Medulla oblongata (tissue), 1 donor: ENCODE measurements at regions not wholly inside any gene's neighbourhood (a gene's known extent, or its start where the extent isn't known, plus 50 kb on each side); places are given as distances from the start of the nearest gene placed in this dataset.

Experiments used
- DNase-seq: peaks from one replicate; pipeline ENCODE4 v3.0.0-alpha.2; 2015; ENCODE audit errors: extremely low spot score

DNA sequence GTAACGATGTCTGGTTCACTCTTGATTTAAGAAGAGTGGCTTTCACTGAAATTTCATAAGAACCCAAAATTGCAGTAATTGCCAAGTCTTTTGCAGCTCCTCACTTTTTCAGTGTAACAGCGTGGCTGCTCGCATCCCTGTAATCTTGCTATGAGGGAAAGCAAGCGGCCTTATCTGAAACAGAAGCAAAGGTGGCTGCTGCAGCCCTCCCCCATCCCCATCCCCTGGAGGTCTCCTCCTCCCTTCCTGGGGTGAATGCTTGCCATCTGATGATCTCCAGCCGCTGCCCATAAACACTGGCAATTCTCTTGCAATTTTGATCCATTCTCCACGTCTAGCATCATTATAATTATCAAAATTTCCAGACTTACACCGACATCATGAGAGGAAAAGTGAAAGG lies 182.5 kb upstream of the ASIC2 start:
- DNase-seq: no peak

DNA sequence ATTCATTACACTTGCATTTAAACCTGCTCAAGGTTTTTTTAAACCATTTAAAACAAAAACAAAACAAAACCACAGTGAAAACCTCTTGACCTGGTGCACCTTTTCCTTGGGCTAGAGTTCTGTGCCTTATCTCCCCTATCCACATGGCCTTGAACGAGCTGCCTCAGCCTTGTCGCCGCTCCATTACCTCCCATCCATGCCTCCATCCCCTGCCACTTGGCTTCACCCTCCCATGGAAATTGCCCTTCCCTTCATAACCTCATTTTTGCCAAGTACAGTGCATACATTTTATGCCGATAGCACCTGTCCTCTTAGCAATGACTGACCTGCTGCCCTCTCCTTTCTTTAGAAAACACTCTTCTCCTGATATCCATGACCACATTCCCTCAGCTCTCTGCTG lies 188.6 kb upstream of the ASIC2 start:
- no peak for DNase-seq

DNA sequence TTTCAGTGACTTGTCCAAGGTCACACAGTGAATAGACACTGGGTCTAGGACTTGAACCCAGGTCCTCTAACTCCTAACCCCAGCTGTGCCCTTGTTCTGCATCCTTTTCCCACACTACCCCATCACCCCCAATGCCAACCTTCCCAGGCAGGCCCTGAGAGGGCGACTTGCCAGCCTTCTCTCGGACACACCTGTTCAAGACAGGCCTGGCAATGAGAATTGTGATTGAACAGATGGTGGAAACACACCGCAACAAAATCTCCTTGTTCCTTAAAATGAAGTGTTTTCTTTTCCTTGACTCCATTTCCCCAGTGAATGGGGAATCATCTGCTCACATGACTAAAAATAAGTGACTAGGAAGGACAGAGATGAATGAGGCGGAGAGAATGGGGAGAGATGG lies 189.5 kb upstream of the ASIC2 start:
- no peak for DNase-seq

DNA sequence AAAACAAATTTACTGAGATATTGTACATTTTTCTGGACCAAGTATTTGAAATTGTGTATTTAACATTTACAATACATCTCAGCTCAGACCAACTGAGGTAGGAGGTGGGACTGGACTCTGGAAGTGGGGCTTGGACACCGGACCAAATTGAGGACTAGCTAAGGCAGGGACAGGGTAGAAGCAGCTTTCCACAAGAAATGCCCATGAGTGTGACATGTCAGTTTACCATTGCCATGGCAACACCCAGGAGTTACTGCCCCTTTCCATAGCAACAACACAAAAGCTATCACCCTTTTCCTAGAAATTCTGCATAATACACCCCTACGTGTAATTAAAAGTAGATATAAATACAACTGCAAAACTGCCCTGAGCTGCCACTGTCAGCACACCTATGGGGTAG lies 191.5 kb upstream of the ASIC2 start:
- no peak for DNase-seq

DNA sequence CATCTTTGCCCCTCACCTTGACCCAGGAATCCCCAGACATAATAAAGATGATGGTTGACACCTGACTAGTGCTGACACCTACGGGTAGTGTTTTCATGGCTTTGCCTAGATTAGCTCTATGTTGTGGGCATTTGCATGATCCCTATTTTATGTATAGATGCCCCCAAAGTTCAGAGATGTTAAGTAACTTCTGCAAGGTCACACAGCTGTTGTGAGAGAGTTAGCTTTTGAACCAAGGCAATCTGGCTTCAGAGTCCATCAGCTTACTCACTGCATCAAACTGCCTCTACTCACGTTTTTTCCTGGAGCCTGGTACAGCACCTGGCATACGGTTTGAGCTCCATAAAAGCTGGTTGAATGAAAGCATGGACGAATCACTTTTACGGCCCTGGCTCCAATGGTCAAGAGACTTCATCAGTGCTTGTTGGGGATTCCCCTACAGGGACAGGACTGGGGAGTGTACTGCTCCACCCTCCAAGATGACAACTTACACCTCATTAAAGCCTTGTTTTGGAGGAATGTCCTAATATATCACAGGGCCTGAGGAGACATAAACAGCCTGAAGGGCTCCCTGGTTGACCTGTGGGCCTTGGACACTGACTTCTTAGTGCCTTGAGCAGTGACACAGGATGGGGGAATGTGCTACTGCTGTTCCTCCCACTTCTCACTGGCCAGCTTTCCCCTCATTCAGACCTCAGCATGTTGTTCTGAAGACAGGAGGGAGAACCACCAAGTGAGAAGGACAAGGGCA lies 193.2 kb upstream of the ASIC2 start:
- no peak for DNase-seq

DNA sequence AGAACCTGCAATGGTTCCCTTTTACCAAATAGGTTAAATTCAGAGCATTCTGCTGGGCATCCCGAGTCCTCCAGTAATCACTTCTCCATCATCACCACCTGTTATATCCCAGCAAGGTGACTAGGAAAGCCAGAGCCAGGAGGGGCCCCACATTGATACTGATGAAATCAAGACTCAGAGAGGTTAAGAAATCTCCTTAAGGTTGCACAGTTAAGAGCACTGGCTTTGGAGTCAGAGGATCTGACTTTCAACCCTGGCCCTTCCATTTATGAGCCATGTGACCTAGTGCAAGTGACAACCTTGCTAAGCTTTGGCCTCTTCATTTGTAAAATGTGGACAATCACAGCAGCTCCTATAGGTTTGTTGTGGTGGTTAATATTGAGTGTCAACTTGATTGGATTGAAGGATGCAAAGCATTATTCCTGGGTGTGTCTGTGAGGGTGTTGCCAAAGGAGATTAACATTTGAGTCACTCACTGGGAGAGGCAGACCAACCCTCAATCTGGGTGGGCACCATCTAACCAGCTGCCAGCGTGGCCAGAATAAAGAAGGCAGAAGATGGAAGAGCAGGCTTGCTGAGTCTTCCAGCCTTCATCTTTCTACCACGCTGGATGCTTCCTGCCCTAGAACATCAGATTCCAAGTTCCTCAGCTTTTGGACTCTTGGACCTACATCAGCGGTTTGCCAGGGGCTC lies 194.2 kb upstream of the ASIC2 start:
- DNase-seq: no peak

DNA sequence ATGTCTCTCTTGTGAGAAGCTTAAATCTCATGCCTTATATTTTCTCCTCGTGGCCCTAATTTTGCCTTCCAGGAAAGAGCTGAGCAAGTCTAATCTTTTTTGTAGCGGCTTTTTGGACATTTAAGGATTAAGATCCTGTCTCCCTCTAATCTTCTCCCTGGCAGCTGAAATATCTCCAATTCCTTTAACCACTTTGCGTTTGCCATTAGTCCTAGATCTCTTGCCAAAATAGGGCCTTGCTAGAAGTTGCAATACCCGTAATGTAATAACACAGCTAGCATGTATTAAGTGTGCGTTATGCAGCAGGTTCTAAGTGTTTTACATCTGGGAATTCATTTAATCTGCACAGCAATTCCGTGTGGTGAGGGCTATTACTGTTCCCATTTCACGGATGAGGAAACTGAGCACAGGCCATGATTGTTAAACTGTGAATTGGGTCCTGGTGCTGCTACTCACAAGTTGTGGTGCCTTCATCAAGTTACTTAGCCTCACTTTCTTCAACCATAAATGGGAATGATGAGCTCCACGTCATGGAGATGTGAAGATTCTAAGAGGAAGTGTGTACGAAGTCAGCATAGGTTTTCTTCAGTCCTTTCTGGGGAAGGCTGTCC lies 198.9 kb upstream of the ASIC2 start:
- no peak for DNase-seq

DNA sequence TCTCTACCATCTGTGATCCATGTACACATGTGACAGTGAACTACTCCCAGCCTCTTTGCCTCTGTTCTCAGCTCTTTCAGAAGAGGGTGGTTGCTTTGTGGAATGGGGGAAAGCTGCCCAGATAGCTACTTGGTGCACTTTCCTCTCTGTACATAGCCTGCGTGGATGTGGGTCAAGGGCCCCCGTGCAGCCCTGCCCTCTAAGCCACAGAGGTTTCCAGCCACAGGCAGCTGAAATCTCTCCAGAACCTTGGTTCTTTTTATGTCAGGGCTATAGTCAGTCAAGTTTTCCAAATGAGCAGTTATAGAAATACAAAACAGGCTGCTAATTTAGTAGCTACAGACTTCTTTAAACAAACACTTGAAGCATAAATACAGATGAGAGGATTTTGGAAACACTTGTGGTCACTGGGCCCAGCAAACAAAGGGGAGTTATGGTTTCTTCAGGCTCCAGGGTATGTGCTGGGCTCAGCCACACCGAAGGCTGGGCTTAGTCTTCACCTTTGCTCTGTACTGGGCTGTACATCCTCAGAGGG lies 199.7 kb upstream of the ASIC2 start:
- no peak for DNase-seq

DNA sequence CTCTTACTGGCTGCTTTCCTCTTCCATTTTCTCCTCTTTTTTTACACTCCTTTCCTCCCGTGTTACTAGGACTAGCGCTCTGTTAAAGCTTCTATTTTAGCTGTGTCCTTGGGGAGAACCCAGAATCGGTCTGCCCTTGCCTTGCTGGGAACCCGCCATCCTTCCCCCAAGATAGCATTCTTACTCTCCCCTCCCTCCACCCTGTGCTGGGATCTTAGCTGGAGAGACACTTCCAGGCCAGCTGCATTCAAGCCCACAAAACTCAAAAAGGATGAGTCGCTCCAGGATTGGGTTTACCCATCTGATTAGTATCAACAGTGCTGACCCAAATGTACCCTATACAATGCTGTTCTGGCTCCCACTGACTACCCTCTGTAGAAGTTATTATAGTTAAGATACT lies 200.5 kb upstream of the ASIC2 start:
- no peak for DNase-seq

DNA sequence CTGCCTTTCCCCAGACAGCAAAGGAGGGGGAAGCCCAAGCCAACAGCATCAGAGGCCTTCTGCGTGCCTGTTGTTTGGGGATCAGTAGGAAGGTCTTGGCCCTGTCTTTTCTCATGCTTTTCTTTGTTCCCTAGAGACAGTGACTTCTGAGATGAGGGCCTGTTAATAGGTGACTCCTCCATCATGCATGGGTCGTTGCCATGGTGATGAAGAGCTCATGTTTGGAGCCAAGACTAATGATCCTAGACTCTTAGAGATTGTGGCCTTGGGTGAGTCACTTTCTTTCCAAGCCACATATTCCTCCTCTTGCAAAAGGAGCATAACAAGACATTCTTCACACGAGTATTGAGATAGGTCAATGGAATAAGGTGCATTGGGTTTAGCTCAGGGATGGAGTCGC lies 201.1 kb upstream of the ASIC2 start:
- DNase-seq: no peak

DNA sequence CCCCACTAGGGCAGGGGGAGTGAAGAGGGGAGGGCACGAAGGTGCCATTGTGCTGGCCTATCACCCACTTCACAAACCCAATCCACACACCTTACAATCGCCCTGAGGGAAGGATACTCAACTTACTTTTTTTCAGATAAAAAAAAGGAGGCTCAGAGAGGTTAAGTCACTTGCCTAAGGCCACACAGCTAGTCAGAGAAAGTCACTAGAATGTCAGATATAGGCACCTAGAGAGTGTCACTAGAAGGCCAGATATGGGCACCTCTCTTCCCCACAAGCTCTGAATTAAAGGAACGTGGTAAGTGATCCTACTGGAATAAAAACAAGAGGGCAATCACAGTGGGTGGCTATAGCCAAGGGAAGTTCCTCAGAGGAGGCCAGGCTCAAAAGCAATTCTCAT lies 204.5 kb upstream of the ASIC2 start:
- no peak for DNase-seq

DNA sequence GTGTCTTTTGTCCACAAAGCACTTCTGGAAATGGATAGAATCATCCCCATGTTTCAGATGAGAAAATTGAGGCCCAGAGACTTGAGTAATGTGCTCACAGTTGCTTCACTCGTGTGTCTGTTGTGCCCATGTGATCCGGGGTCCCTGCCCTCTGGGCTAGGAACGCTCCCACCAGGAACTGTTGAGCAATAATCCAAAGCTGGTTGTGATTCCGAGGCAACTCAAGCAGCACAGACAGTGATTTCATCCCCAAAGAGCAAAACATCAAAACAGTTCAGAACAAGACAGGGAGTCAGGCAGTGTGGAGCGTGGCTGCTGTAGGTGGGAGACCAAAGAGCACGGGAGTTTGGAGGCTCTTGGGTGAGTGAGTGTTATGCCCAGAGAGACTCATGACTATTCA lies 205.0 kb upstream of the ASIC2 start:
- no peak for DNase-seq

DNA sequence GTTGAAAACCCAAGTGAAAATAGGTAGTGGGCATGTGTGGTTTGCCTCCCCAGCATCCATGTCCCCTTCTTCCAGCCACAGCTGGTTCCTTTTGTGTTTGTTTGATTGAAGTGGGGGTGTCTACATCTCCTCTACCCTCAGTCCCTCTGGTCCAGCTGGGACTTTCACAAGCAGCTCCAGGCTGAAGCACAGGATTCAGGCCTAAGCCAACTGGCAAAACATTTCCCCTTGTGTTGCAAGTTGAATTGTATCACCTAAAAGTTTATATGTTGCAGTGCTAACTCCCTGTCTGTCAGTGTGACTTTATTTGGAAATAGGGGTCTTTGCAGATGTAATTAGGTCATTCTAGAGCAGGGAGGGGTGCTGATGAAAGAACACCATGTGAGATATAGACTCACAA lies 205.9 kb upstream of the ASIC2 start:
- DNase-seq: no peak

DNA sequence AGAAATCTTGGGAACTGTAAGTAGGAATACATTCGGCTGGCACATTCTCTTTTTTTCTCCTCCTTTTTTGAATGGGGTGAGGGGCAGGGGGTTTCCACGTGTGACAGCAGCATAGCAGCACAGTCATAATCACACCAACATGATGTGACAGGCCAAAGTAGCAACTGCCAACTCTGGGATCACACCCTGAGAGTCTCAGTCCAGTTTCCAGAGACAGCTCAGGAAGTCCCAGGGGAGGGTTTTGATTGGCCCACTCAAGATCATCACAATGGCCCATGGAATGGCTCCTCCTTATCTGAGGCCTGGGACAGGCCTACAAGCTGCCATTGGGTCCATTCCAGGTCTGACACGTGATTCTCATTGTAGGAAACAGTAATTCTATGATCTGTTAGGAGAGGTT lies 207.1 kb upstream of the ASIC2 start:
- DNase-seq: no peak

DNA sequence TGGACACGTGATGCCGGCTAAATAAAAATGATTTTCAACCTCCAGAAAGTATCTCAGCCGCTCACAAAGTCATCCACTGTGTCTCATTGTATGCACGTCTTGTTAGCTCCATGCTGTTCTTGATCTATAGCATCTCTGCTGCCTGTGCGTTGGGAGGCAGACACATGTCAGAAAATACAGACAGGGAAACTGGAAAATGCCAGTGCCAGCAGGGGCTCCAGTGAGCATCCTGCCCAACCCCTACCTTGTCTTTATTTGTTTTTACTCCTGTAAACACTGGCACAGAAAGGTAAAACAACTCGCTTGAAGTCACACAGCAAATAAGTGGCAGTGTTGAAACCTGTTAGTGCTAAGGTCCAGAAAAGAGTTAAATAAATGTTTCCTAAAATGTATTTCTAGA lies 208.1 kb upstream of the ASIC2 start:
- DNase-seq: no peak

DNA sequence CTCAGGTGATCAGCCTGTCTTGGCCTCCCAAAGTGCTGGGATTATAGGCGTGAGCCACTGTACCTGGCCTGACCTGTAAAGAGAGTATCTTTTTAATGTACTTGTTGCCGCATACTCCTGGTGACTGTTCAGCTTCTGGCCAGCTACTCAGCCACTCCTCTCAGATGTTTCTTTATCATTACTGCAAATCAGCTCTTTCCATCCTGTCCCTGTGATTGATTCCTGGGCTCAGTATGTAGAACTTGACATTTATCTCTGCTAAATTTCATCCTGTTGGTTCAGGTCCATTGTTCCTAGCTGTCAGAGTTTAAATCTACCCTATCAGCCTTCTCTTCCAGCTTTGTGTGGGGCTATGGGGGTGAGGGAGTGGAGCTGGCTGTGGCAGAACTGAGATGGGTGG lies 211.5 kb upstream of the ASIC2 start:
- DNase-seq: no peak

DNA sequence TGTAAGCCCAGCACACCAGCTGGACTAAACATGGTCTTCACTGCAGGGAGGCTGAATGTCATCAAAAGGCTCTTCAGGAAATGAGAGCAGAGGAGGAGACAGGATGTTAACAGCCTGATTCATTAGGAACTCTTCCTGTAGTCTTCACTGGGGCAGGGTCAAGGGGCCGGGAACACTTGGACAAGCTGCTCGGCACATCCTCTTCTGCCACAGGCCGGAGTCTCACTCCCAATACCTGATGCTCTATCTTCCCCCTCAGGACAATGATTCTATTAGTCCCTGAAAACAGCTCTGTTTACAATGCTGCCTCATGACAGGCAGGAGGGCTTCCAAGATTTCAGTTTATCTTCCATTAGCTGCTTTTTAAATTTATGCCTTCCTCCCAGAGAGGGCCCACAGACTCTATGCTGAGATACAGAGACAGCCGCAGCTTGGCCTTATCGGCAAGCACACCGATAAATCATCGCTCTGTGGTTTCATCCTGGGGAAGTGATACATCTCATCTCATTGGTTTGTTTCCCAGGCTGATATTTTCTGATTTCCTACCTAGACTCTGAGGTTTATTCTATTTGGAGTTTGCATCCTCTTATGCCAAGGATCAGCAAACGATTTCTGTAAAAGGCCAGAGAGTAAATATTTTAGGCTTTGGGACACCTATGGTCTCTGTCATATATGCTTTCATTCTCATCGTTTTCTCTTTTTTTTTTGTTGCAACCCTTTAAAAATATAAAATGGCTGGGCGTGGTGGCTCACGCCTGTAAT lies 214.0 kb upstream of the ASIC2 start:
- DNase-seq: no peak

DNA sequence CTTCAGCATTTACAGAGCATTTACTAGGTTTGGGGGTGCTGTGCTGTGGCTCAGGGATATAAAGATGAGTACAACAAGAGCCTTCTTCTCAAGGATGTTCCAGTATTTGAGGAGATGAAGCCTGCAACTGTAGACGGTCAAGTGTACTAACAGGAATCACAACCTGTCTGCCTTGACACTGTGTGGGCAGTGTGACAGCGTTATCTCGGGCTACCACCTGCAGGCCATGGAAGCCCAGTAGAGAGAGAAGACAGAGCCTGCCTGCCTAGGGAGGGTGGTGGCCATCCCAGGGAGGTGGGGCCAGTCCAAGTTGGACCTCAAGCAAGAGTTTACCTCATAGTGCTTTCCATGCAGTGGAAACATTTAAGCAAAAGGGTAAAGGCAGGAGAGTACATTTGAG lies 215.1 kb upstream of the ASIC2 start:
- DNase-seq: no peak

DNA sequence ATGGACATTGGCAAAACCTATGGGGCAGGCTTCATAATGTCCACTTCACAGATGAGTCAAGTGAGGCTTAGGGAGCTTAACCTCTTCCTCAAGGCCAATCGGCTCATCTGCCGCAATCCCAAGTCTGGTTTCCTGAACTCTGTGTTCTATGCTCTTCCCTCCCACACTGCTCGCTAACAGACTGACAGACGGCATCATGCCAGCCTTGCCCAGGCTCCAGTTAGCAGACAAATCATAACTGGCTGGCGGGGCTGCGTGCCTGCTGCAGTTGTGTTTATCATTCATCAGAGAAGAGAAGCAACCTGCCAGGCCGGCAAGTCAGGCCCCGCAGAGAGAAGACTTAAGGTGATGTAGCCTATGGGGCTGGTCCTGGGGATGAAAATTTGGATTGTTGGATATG lies 216.2 kb upstream of the ASIC2 start:
- DNase-seq: no peak

DNA sequence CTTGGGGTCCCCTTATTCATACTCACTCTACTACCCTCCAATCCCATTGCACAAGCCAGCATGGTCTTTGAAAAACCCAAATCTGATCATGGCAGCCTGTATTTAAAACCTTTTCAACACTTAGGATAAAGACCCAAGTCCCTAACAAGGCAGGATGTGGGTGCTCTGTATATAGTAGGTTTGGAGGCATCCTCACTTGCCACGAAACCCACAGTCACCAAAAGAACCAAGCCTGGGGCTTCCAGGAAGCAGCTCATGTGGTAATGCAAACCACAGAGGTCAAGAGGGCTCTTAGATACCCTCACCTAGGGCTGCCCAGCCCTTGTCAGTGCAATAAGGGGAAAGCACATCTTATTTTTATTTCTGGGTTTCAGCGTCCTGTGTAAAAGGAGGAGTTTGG lies 218.6 kb upstream of the ASIC2 start:
- DNase-seq: no peak

DNA sequence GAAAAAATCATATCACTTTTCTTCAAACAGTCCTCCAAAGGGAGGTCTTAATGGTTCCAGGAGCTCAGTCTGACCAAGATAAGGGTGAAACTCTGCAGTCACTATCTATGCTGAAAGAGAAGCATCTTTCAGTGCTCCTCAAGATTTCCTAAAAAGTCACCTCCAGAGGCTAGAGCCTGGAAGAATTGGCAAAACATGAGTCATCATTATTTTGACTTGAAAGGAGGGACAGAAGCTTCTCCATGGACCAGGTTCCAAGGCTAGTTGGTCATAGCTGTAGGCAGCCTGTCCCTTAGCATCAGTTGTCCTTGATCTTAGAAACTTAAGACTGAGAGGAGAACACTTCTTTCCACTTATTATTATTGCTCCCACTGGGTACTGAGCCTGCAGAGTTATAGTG lies 219.0 kb upstream of the ASIC2 start:
- no peak for DNase-seq

DNA sequence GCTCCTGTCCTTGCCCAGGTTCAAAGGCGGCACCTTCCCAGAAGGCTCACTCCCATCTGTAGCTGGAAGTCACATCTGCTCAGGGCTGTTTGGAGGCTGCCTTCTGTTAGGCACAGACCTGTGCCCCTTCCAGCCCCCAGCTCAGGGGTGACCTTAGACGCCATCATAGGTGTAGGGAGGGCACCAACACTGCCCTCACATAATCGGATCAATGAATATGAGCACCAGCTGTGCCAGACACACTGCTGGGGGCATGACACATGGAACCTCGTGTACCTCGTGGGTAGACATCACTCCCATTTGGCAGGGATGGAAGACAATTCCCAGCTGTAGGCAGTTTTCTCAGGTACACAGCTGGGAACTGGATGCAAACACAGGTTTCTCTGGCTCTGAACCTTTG lies 220.7 kb upstream of the ASIC2 start:
- no peak for DNase-seq
